ENCODE measurements at regions not wholly inside any gene's neighbourhood (a gene's known extent, or its start where the extent isn't known, plus 50 kb on each side); places are given as distances from the start of the nearest gene placed in this dataset.

DNA sequence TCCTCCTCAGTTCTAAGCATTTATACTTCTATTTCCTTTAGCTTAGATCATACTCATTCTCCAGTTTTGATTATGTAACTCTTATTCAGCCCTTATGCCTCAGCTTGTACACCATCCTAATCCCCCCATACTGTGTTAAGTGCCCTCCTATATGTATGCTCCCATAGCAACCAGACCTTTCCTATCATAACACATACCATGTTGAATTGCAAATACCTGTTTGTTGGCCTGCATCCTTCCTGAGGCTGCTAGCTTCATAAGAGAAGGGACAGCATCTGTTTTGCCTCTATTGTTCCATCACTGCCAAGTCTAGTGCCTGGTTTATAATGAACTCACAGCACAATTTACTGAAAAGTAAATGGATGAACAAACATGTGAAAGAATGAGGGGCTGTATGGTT, 443.7 kb downstream of the CENPC start:
- POLR2A ChIA-PET: no interaction called here
- Histone ChIP-seq H3K9me3 (ENCODE audit: control insufficient read depth, insufficient read depth, low read length) (peaks cover 6% of the 10 kb centered on the region; the same call in 1 of the 2 replicates), H3K27ac (ENCODE audit: low read depth, low read length) (no peak overlapping the region), H3K27me3 (ENCODE audit: control insufficient read depth, insufficient read depth, low read length) (no peaks in the 10 kb centered on the region), H3K4me3 (ENCODE audit: low read depth, low read length) (no peak overlapping the region)
- CTCF ChIA-PET: no interaction called here
- DNase-seq (ENCODE audit: low read depth, low spot score): no peak
- TF ChIP-seq, protein P1, sequence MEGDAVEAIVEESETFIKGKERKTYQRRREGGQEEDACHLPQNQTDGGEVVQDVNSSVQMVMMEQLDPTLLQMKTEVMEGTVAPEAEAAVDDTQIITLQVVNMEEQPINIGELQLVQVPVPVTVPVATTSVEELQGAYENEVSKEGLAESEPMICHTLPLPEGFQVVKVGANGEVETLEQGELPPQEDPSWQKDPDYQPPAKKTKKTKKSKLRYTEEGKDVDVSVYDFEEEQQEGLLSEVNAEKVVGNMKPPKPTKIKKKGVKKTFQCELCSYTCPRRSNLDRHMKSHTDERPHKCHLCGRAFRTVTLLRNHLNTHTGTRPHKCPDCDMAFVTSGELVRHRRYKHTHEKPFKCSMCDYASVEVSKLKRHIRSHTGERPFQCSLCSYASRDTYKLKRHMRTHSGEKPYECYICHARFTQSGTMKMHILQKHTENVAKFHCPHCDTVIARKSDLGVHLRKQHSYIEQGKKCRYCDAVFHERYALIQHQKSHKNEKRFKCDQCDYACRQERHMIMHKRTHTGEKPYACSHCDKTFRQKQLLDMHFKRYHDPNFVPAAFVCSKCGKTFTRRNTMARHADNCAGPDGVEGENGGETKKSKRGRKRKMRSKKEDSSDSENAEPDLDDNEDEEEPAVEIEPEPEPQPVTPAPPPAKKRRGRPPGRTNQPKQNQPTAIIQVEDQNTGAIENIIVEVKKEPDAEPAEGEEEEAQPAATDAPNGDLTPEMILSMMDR (IDR thresholded peaks at IDR 0.05; ENCODE audit: low read depth, low read length): no peak

DNA sequence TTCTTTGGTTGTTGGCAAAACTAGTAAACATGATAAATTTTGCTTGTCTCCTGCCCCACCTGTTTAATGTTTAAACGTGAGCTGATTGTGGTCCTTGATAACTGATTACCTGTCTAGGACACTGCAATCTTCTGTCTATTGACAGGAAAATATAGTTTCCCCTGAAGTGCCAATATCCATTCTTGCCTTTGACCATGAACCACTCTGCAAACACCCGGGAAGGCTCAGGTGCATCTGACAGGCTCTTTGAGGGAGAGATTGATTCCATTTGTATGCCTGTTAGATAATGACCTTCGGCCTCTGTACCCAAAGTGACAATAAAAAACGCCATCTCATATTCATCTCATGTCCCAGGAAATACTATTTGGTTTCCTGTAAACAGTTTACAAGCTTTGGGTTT, 453.0 kb downstream of the CENPC start:
- TF ChIP-seq, protein P1 (IDR thresholded peaks at IDR 0.05; ENCODE audit: low read depth, low read length): no peak
- Histone ChIP-seq H3K4me3 (ENCODE audit: low read depth, low read length) (no peak overlapping the region), H3K27ac (ENCODE audit: low read depth, low read length) (no peak overlapping the region), H3K27me3 (ENCODE audit: control insufficient read depth, insufficient read depth, low read length) (no peaks in the 10 kb centered on the region), H3K9me3 (ENCODE audit: control insufficient read depth, insufficient read depth, low read length) (no peaks in the 10 kb centered on the region; the same call in 1 of the 2 replicates)
- no peak for DNase-seq (ENCODE audit: low read depth, low spot score)
- ChIA-PET CTCF (no interaction called here), POLR2A (no interaction called here)

DNA sequence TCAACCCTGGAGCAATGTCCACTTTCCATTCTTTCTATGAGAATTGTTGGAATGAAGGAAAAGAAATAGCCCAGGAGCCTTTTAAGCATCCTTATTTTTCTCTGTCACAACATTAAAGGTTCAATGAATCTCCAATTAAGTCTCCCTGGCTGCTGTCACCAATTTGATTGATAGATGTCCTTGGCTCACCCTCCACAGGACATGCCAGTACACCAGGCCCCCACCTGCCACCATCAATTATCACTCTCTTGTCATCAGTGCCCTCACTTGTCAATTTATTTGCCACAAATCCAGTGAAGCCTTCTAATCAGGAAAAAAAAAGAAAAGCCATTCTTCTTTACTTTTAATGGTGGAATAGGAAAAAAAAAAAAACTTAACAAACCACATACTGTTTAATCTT, 453.6 kb downstream of the CENPC start:
- no peak overlapping the region for H3K4me3 ChIP-seq (ENCODE audit: low read depth, low read length)
- no peak overlapping the region for H3K27ac ChIP-seq (ENCODE audit: low read depth, low read length)
- no peaks in the 10 kb centered on the region for H3K27me3 ChIP-seq (ENCODE audit: control insufficient read depth, insufficient read depth, low read length)
- POLR2A ChIA-PET: no interaction called here
- TF ChIP-seq, protein P1 (IDR thresholded peaks at IDR 0.05; ENCODE audit: low read depth, low read length): no peak
- DNase-seq (ENCODE audit: low read depth, low spot score): no peak
- no peaks in the 10 kb centered on the region; the same call in 1 of the 2 replicates for H3K9me3 ChIP-seq (ENCODE audit: control insufficient read depth, insufficient read depth, low read length)
- CTCF ChIA-PET: no interaction called here

DNA sequence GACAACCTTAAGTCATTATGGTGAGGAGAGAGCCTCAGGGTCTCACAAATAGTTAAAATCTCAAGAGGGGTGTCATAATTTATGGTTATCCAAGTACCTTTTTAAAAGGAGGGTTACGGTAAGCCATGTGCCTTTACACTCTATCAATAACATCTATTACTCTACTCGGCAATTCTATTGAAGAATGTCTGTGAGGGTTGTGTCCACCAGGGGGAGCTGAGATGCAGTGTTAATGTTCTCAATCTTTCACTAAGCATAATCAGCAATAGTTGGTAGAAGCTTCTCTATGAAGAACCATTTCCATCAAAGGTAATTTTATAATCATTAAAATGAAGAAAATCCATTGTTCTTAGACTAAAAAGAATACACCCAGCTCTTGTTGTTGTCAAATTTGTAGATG, 457.4 kb downstream of the CENPC start:
- POLR2A ChIA-PET: no interaction called here
- TF ChIP-seq, protein P1 (IDR thresholded peaks at IDR 0.05; ENCODE audit: low read depth, low read length): no peak
- no peaks in the 10 kb centered on the region for H3K9me3 ChIP-seq (ENCODE audit: control insufficient read depth, insufficient read depth, low read length)
- CTCF ChIA-PET: no interaction called here
- DNase-seq (ENCODE audit: low read depth, low spot score): no peak
- no peak overlapping the region for H3K4me3 ChIP-seq (ENCODE audit: low read depth, low read length)
- no peak overlapping the region for H3K27ac ChIP-seq (ENCODE audit: low read depth, low read length)
- H3K27me3 ChIP-seq (ENCODE audit: control insufficient read depth, insufficient read depth, low read length): no peaks in the 10 kb centered on the region

DNA sequence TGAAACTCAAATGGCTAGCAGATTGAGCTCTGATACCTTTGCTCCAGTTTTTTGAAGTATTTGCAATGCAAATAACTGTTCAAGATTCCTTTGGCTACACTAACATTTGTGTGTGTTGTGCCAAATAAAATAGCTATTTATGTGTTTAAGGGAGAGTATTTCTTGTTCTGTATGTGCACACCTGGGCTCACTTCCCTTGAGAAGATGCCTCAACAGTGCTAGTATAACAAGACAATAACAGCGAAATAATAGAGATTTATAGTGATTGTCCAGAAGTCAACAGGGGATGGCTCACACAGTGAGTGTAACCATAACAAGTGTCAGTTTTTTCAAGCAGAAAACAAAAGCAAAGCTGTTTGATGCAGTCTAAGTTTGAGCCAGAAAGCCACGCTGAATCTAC, 460.5 kb downstream of the CENPC start:
- POLR2A ChIA-PET: no interaction called here
- DNase-seq (ENCODE audit: low read depth, low spot score): no peak
- CTCF ChIA-PET: no interaction called here
- no peak overlapping the region for H3K27ac ChIP-seq (ENCODE audit: low read depth, low read length)
- no peak overlapping the region for H3K4me3 ChIP-seq (ENCODE audit: low read depth, low read length)
- H3K9me3 ChIP-seq (ENCODE audit: control insufficient read depth, insufficient read depth, low read length): peaks cover 3% of the 10 kb centered on the region; the same call in 1 of the 2 replicates
- TF ChIP-seq, protein P1 (IDR thresholded peaks at IDR 0.05; ENCODE audit: low read depth, low read length): no peak
- no peaks in the 10 kb centered on the region for H3K27me3 ChIP-seq (ENCODE audit: control insufficient read depth, insufficient read depth, low read length)

All from AG04450 (cell line).